SK-N-SH (cell line): ENCODE measurements at regions not wholly inside any gene's neighbourhood (a gene's known extent, or its start where the extent isn't known, plus 50 kb on each side); places are given as distances from the start of the nearest gene placed in this dataset.

Source experiments
- CHD2 ChIP-seq: fragments of 150-350 bp; IDR thresholded peaks from 2 replicates; pipeline ENCODE4 v1.6.1; 2018; ENCODE audit warnings: low read length; ENCODE audit not compliant: partially characterized antibody
- FOXJ3 ChIP-seq: sonication (generic); formaldehyde crosslinking; IDR thresholded peaks from 2 replicates; pipeline ENCODE4 v1.5.1; 2020; ENCODE audit warnings: mild to moderate bottlenecking, missing genetic modification reagents
- GABPA ChIP-seq: IDR thresholded peaks from 2 replicates; pipeline ENCODE4 v1.4.0; 2012; ENCODE audit warnings: low read depth, mild to moderate bottlenecking
- JUND ChIP-seq: IDR thresholded peaks from 2 replicates; pipeline ENCODE4 v1.4.0; 2012
- NRF1 ChIP-seq: IDR thresholded peaks from 2 replicates; pipeline ENCODE4 v1.6.1; 2012; ENCODE audit warnings: low read depth, mild to moderate bottlenecking, low read length
- POLR2AphosphoS5 ChIP-seq: IDR thresholded peaks from 2 replicates; pipeline ENCODE4 v1.6.1; 2012; ENCODE audit warnings: low read depth, low read length
- RFX5 ChIP-seq: IDR thresholded peaks from 2 replicates; pipeline ENCODE4 v1.6.1; 2012; ENCODE audit warnings: mild to moderate bottlenecking, improper control_type of control experiment, low read length
- RXRA ChIP-seq: IDR thresholded peaks from 2 replicates; pipeline ENCODE4 v1.4.0; 2012; ENCODE audit warnings: low read depth, mild to moderate bottlenecking, borderline replicate concordance
- YY1 ChIP-seq: IDR thresholded peaks from 2 replicates; pipeline ENCODE4 v1.4.0; 2012; ENCODE audit warnings: low read depth, mild to moderate bottlenecking
- TF ChIP-seq, protein P1 (sequence below): fragments of 200-600 bp; sonication (generic); IDR thresholded peaks from 2 replicates; pipeline ENCODE4 v1.6.1; 2017; ENCODE audit warnings: antibody characterized with exemption, mild to moderate bottlenecking, moderate library complexity
- TF ChIP-seq, protein P2 (sequence below): fragments of 150-350 bp; IDR thresholded peaks from 2 replicates; pipeline ENCODE4 v1.6.1; 2017; ENCODE audit warnings: antibody characterized with exemption, low read length, low read depth, borderline replicate concordance

DNA sequence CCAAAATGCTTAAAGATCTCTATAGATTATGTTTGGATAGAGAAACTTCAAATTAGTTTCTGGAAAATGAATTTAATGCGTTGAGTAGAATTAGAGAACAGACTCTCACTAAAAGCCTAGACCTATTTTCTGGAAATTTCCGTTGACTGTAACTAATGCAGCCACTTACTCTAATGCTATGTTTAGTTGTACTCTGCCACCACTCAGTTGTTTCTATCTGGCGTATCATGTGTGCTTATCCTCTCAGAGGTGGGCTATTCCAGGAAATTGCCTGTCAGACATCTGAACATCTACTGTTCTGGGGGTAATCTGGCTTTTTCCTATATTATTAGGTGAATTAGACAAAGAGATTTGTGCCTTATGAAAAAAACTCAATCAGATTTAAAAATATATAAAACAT lies 347.1 kb upstream of the FSTL5 start:
- TF ChIP-seq, protein P1, sequence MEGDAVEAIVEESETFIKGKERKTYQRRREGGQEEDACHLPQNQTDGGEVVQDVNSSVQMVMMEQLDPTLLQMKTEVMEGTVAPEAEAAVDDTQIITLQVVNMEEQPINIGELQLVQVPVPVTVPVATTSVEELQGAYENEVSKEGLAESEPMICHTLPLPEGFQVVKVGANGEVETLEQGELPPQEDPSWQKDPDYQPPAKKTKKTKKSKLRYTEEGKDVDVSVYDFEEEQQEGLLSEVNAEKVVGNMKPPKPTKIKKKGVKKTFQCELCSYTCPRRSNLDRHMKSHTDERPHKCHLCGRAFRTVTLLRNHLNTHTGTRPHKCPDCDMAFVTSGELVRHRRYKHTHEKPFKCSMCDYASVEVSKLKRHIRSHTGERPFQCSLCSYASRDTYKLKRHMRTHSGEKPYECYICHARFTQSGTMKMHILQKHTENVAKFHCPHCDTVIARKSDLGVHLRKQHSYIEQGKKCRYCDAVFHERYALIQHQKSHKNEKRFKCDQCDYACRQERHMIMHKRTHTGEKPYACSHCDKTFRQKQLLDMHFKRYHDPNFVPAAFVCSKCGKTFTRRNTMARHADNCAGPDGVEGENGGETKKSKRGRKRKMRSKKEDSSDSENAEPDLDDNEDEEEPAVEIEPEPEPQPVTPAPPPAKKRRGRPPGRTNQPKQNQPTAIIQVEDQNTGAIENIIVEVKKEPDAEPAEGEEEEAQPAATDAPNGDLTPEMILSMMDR, result no peak
- TF ChIP-seq POLR2AphosphoS5 (no peak), RFX5 (no peak), FOXJ3 (CRISPR knock-in tag) (no peak), JUND (no peak), CHD2 (no peak), YY1 (no peak), NRF1 (no peak), GABPA (no peak), RXRA (no peak)
- TF ChIP-seq, protein P2, sequence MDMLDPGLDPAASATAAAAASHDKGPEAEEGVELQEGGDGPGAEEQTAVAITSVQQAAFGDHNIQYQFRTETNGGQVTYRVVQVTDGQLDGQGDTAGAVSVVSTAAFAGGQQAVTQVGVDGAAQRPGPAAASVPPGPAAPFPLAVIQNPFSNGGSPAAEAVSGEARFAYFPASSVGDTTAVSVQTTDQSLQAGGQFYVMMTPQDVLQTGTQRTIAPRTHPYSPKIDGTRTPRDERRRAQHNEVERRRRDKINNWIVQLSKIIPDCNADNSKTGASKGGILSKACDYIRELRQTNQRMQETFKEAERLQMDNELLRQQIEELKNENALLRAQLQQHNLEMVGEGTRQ, result no peak
